HepG2 (cell line): ENCODE measurements at regions not wholly inside any gene's neighbourhood (a gene's known extent, or its start where the extent isn't known, plus 50 kb on each side); places are given as distances from the start of the nearest gene placed in this dataset.
"Not testable (repeated sequence)": the region's sequence is repeated elsewhere in the genome, so short reads cannot be mapped to it uniquely, and the experiment has no call there.

Experiments used
- ATAC-seq: fragments of 200-7000 bp; cut with Tn5 transposase; 3 replicates; pipeline ENCODE4 v1.9.1; 2020; ENCODE audit warnings: mild to moderate bottlenecking, moderate library complexity
- BruUV-seq: library from RNA; stranded (reverse); fragments of 400-500 nt; replicated peaks from 2 replicates; lab custom pipeline; 2021; lab: Mats Ljungman, UMichigan
- CTCF ChIA-PET: fragments of 300-600 bp; formaldehyde crosslinking; extraction: SDS; loops from one replicate; lab custom pipeline; 2021; ENCODE audit warnings: low total read pairs, inconsistent platforms, low intra/inter-chr PET ratio; lab: Yijun Ruan, JAX
- POLR2A ChIA-PET: fragments of 350-600 bp; sonication (Branson Sonifier 250); formaldehyde crosslinking; loops from one replicate; lab custom pipeline; 2020; ENCODE audit warnings: antibody characterized with exemption, inconsistent platforms; lab: Yijun Ruan, JAX
- DNase-seq: peaks from one replicate; pipeline ENCODE4 v3.0.0-alpha.2; 2015; ENCODE audit warnings: low spot score
- FAIRE-seq: peaks from 3 replicates; lab custom pipeline; 2011; peaks lifted over from hg19 to GRCh38; lab: Jason Lieb, UNC
- H2AFZ ChIP-seq: one replicate; pipeline ENCODE4 v1.6.1; 2011; ENCODE audit warnings: low read length, inconsistent platforms
- H3K27ac ChIP-seq: fragments of 300-600 bp; 3 replicates; pipeline ENCODE4 v1.8.0; 2011; ENCODE audit warnings: mixed run types, mild to moderate bottlenecking, mixed read lengths, low read length, inconsistent platforms; ENCODE audit not compliant: insufficient read depth; ENCODE audit errors: extremely low read length
- H3K27me3 ChIP-seq, 2 experiments: fragments of 200-600 bp in 1 of 2; 2 replicates in 1 of 2; 3 replicates in 1 of 2; pipeline versions ENCODE4 v1.6.0 to v1.8.0; 2011; ENCODE audit warnings: low read length in 2 of 2, mild to moderate bottlenecking in 2 of 2, moderate library complexity in 2 of 2, inconsistent platforms in 1 of 2; ENCODE audit not compliant: insufficient read depth in 2 of 2, control insufficient read depth in 1 of 2
- H3K36me3 ChIP-seq, 2 experiments: fragments of 200-600 bp in 1 of 2; replicated peaks in 1 of 2; 2 replicates in 1 of 2; 3 replicates in 1 of 2; pipeline versions ENCODE4 v1.5.1 to v1.8.0; 2011; ENCODE audit warnings: low read length in 2 of 2, inconsistent platforms in 1 of 2; ENCODE audit not compliant: insufficient read depth in 2 of 2, control insufficient read depth in 1 of 2
- H3K4me1 ChIP-seq: 2 replicates; pipeline ENCODE4 v1.5.1; 2012; ENCODE audit warnings: low read length, inconsistent platforms; ENCODE audit not compliant: insufficient read depth
- H3K4me2 ChIP-seq: 2 replicates; pipeline ENCODE4 v1.6.0; 2011; ENCODE audit warnings: low read depth, low read length, inconsistent platforms
- H3K4me3 ChIP-seq, 3 experiments: fragments of 200-600 bp in 1 of 3; sonication (generic), shearing (Covaris generic) in 1 of 3; replicated peaks in 1 of 3; 2 replicates each; pipeline ENCODE4 v1.5.1; 2011 to 2016; ENCODE audit warnings: low read length in 3 of 3, inconsistent platforms in 2 of 3, low read depth in 2 of 3, mild to moderate bottlenecking in 2 of 3, control low read depth in 1 of 3, mixed read lengths in 1 of 3; ENCODE audit not compliant: insufficient read depth in 1 of 3
- H3K79me2 ChIP-seq: one replicate; pipeline ENCODE4 v1.6.1; 2011; ENCODE audit warnings: low read length, inconsistent platforms; ENCODE audit not compliant: insufficient read depth
- H3K9ac ChIP-seq: 2 replicates; pipeline ENCODE4 v1.6.0; 2011; ENCODE audit warnings: mild to moderate bottlenecking, low read depth, low read length, inconsistent platforms; ENCODE audit not compliant: insufficient read depth
- H3K9me3 ChIP-seq: 2 replicates; pipeline ENCODE4 v1.5.1; 2012; ENCODE audit warnings: mild to moderate bottlenecking, low read length
- H4K20me1 ChIP-seq: 2 replicates; pipeline ENCODE4 v1.6.0; 2011; ENCODE audit warnings: inconsistent platforms, mild to moderate bottlenecking, low read length, moderate library complexity; ENCODE audit not compliant: insufficient read depth
- CENPT ChIP-seq: sonication (generic); formaldehyde crosslinking; IDR thresholded peaks from 2 replicates; pipeline ENCODE4 v1.8.0; 2022; ENCODE audit warnings: low read depth, mild to moderate bottlenecking, moderate library complexity, missing genetic modification reagents
- HES4 ChIP-seq: sonication (generic); formaldehyde crosslinking; IDR thresholded peaks from 2 replicates; pipeline ENCODE4 v1.9.0; 2021; ENCODE audit warnings: mild to moderate bottlenecking, missing genetic modification reagents, borderline replicate concordance
- PBX2 ChIP-seq: IDR thresholded peaks from 2 replicates; pipeline ENCODE4 v1.6.1; 2016; ENCODE audit warnings: control low read depth
- SMARCE1 ChIP-seq: fragments of 450-650 bp; IDR thresholded peaks from 2 replicates; pipeline ENCODE4 v1.6.1; 2017; ENCODE audit warnings: borderline replicate concordance
- TBL1XR1 ChIP-seq: fragments of 150-350 bp; IDR thresholded peaks from 2 replicates; pipeline ENCODE4 v1.6.1; 2014; ENCODE audit warnings: borderline replicate concordance, low read length; ENCODE audit not compliant: partially characterized antibody
- TEF ChIP-seq: sonication (generic); formaldehyde crosslinking; IDR thresholded peaks from 2 replicates; pipeline ENCODE4 v1.5.0; 2020; ENCODE audit warnings: missing genetic modification reagents
- ZMYM4 ChIP-seq: sonication (generic); formaldehyde crosslinking; IDR thresholded peaks from 2 replicates; pipeline ENCODE4 v1.8.1; 2023; ENCODE audit warnings: mild to moderate bottlenecking, missing genetic modification reagents
- ZNF124 ChIP-seq: sonication (generic); formaldehyde crosslinking; IDR thresholded peaks from 2 replicates; pipeline ENCODE4 v1.4.0; 2020; ENCODE audit warnings: missing genetic modification reagents
- ZNF619 ChIP-seq: sonication (generic); formaldehyde crosslinking; IDR thresholded peaks from 2 replicates; pipeline ENCODE4 v1.4.0; 2020; ENCODE audit warnings: mild to moderate bottlenecking, missing genetic modification reagents
- ZSCAN21 ChIP-seq: sonication (generic); formaldehyde crosslinking; IDR thresholded peaks from 2 replicates; pipeline ENCODE4 v1.8.0; 2022; ENCODE audit warnings: mild to moderate bottlenecking, missing genetic modification reagents, moderate library complexity, borderline replicate concordance
- WGBS: methylation state at CpG from one replicate; pipeline ENCODE4 v1.1.6; 2017; ENCODE audit warnings: low lambda C conversion rate; 5-methylcytosine and 5-hydroxymethylcytosine counted together
- in situ Hi-C: cut with HindIII; loops from 2 replicates; pipeline ENCODE4 v1.10.0; 2017; ENCODE audit warnings: low pct_unique_long_range_greater_than_20kb; ENCODE audit not compliant: extremely low pct_ligation_motif_present
- intact Hi-C: fragments of 100-400 bp; cut with micrococcal nuclease; formaldehyde crosslinking; loops from one replicate; pipeline ENCODE4 v1.10.0; 2022; ENCODE audit not compliant: unreplicated experiment

GRCh38 chr6:141460743-141461484 is 671.8 kb upstream of the GJE1 start:
- no peak overlapping the region for H3K4me2 ChIP-seq
- ChIA-PET CTCF (no interaction called here), POLR2A (no interaction called here)
- ATAC-seq = no peak
- H3K27ac ChIP-seq = no peak overlapping the region
- no peak for FAIRE-seq
- H3K4me3 ChIP-seq = no peak overlapping the region
- H3K9me3 ChIP-seq = no peaks in the 10 kb centered on the region
- WGBS = 10% methylated on average over 1 of the region's 1 CpG
- TF ChIP-seq ZNF619 (CRISPR knock-in tag) = no peak
- no peak for TF ChIP-seq ZMYM4 (CRISPR knock-in tag)
- no peak for TF ChIP-seq TBL1XR1
- TF ChIP-seq SMARCE1 = no peak
- TF ChIP-seq TEF (CRISPR knock-in tag) = no peak
- no peak for TF ChIP-seq CENPT
- TF ChIP-seq HES4 (CRISPR knock-in tag) = no peak
- no peak for TF ChIP-seq ZNF124 (CRISPR knock-in tag)
- TF ChIP-seq ZSCAN21 (CRISPR knock-in tag) = no peak
- TF ChIP-seq PBX2 = no peak
- in situ Hi-C loops = no loop called here
- no peaks in the 10 kb centered on the region for H4K20me1 ChIP-seq
- H3K9ac ChIP-seq = no peak overlapping the region
- no peaks in the 10 kb centered on the region for H3K79me2 ChIP-seq
- DNase-seq = no peak
- no peaks in the 10 kb centered on the region for H3K36me3 ChIP-seq
- intact Hi-C loops = no loop called here
- no peaks in the 10 kb centered on the region for H3K4me1 ChIP-seq
- H3K27me3 ChIP-seq = no peaks in the 10 kb centered on the region
- no TSS peak for BruUV-seq
- H2AFZ ChIP-seq = no peak overlapping the region

DNA sequence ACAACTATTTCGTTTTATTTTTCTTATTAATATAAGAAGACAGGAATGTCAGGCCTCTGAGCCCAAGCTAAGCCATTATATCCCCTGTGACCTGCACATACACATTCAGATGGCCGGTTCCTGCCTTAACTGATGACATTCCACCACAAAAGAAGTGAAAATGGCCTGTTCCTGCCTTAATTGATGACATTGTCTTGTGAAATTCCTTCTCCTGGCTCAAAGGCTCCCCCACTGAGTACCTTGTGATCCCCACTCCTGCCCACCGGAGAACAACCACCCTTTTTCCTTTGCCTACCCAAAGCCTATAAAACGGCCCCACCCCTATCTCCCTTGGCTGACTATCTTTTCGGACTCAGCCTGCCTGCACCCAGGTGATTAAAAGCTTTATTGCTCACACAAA is 672.5 kb upstream of the GJE1 start:
- intact Hi-C loops, H3K27me3 ChIP-seq, CTCF ChIA-PET, BruUV-seq, POLR2A ChIA-PET, H3K27ac ChIP-seq, H3K4me1 ChIP-seq, H3K4me3 ChIP-seq, H3K4me2 ChIP-seq, H4K20me1 ChIP-seq, H3K79me2 ChIP-seq, FAIRE-seq, ATAC-seq, H3K36me3 ChIP-seq, H3K9me3 ChIP-seq, H3K9ac ChIP-seq, DNase-seq, H2AFZ ChIP-seq, in situ Hi-C loops: not testable (repeated sequence)
- WGBS = 17% methylated on average over 5 of the region's 5 CpGs
